HG02763 (cell line): ENCODE measurements at regions not wholly inside any gene's neighbourhood (a gene's known extent, or its start where the extent isn't known, plus 50 kb on each side); places are given as distances from the start of the nearest gene placed in this dataset.
"Not testable (repeated sequence)": the region's sequence is repeated elsewhere in the genome, so short reads cannot be mapped to it uniquely, and the experiment has no call there.

Source experiments
- ATAC-seq: cut with Tn5 transposase; IDR thresholded peaks from one replicate; pipeline ENCODE4 v1.9.1; 2021; ENCODE audit warnings: mild to moderate bottlenecking, moderate library complexity; ENCODE audit not compliant: unreplicated experiment

GRCh38 chr1:187936667-187937066, 1107.9 kb downstream of the PLA2G4A start:
- no peak for ATAC-seq

GRCh38 chr1:187938092-187938491, 1109.3 kb downstream of the PLA2G4A start:
- ATAC-seq: no peak

DNA sequence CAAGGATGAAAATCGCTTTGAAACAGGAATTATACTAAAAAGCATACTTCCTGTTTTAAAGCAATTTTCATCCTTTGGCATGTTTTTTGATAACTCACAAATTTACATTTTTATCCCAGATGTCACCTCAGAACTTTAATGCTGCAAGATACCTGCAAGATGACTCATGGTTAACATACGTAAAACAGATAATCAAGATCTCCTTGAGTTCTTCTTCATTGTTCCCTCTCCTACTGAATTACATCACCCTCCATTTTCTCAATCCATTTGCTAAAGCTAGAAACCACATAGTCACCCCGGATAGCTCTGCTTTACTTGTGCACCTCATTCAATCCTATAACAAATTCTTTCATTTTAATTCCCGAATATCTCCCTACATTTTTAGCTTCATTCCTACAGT, 1114.2 kb downstream of the PLA2G4A start:
- ATAC-seq: no peak

DNA sequence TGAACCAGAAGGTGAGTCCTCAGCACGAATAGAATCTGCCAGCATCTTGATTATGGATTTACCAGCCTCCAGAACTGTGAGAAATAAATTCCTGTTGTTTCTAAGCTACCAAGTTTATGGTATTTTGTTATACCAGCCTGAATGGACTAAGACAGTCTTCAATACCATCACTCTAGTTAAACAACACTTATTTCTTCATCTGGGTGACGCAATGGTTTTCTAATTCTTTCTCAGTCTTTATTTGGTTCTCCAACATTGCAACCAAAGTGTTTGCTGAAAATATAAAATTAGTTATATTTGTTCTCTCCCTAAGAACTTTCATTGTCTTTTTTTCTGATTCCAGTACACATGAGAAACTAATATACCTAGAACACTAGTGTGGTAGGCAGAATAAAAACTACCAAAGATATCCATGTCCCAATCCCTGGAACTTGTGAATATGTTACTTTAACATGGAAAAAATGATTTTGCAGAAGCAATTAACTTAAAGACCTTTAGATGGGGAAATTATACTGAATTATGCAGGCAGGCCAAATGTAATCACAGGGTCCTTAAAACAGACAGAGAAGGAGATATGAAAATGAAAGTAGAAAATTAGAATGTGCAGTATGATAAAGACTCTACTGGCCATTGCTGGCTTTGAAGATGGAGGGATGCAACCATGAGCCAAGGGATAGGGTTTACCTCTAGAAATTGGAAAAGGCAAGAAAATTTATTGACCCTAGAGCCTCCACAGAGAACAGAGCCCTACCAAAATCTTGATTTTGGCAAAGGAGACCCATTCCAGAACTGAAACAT, 1115.1 kb downstream of the PLA2G4A start:
- ATAC-seq: no peak

- not testable (repeated sequence) for ATAC-seq
Measured at GRCh38 chr1:187946661-187947060, 1117.9 kb downstream of the PLA2G4A start.

DNA sequence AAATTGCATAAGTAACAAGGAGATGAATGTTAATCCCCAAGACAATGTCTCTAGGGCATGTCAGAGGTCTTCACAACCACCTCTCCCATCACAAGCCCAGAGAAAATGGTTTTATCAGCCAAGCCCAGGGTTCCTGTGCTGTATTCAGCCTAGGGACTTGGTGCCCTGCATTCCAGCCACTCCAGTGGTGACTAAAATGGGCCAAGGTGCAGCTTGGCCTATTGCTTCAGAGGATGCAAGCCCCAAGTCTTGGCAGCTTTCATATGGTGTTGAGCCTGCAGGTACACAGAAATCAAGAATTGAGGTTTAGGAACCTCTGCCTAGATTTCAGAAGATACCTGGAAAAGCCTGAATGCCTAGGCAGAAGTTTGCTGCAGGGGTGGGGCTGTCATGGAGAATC, 1118.6 kb downstream of the PLA2G4A start:
- ATAC-seq: no peak

DNA sequence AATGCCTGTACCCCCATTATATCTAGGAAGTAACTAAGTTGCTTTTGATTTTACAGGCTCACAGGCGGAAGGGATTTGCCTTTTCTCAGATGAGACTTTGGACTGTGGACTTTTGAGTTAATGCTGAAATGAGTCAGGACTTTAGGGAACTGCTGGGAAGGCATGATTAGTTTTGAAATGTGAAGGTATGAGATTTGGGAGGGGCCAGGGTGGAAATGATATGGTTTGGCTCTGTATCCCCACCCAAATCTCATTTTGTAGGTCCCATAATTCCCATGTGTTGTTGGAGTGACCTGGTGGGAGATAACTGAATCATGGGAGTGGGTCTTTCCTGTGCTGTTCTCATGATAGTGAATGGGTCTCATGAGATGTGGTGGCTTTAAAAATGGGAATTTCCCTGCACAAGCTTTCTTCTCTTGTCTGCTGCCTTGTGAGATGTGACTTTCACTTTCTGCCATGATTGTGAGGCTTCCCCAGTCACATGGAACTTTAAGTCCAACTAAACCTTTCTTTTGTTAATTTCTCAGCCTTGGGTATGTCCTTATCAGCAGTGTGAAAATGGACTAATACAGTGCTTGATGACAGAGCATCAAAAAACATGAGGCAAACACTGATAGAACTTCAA, 1119.5 kb downstream of the PLA2G4A start:
- no peak for ATAC-seq

GRCh38 chr1:187949567-187949966, 1120.8 kb downstream of the PLA2G4A start:
- ATAC-seq: no peak

DNA sequence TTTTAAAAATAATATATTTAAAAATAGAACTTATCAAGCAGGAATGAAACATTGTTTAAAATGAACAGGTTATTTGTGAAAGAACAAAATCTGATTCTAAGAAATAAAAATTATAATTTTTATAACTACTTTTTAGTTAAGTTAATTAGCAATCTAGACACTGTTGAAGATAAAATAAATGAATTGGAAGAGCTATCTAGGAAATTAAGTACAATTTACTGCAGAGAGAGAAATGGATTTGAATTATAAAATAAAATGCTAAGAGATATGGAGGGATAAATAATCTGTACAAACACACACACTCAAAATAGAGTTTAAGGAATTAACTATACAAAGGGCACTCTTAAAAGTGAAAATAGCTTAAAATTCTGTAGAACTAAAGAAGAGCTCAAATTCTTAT, 1123.1 kb downstream of the PLA2G4A start:
- ATAC-seq: no peak

DNA sequence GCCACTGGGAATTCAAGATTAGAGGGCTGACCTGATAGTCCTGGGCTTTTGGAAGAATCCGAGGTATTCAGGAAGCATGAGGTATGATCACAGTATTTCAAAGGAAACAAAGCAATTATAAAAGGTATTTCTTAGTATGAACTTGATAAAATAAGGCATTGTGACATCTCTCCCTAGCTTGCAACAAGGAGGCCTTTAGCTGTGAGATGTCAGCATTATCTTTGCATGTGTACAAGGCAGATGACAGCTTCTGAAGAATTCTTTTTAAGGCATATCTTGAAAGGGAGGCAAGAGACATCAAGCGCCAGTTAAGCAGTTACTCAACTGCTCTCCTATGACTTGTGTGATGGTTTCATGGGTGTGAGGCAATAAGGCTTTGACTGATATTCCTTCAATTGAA, 1123.7 kb downstream of the PLA2G4A start:
- ATAC-seq: no peak

DNA sequence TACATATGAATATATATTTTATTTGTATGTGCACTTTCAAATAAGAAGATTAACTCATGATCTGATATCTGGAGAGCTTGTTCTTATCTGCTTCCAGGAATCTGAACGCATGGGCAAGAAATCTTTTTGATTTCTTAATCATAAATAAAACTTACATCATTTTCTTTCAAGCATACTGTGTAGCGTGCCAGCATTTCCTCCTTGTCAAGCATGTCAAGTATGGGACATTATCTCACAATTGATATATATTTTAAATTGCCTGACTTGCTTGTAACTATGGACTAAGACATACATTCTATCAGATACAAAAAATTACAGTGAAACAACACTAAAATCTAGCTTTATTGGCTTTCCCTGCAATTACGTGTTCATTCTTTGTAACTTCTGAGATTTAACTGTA, 1128.2 kb downstream of the PLA2G4A start:
- no peak for ATAC-seq

DNA sequence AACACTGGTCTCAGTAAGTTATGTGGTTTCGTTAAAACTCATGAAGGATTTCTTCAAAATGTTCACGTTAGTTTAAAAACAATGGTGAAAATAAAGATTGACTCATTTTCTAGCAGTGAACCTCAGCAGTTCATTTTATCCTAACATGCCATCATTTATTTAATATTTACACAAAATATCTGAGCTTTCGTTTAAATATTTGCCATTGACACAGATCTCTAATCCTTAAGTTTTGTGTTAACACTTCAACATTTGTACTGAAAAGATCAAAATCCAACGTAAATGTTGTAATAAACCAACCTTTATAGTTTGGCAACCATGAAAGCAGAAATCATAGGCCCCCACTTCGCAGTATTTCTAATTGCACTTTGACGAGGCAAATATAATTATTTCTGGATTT, 1129.5 kb downstream of the PLA2G4A start:
- no peak for ATAC-seq

DNA sequence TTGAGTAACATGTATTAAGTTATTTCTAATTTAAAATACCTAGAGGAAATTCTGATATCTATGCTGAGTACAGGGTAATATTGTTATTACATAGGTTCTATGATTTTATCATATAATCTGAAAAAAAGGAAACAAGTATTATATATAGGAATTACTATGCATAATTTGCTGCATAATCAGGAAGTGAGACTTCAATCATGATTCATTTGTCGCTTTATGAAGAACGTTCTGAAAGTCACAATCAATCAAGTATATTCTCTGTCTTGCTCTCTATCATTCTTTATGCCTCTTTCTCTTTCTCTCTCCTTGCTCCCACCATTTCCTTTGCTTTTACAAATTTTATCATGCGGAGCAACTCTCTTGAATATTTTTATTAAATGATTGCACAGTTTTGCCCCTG, 1130.3 kb downstream of the PLA2G4A start:
- ATAC-seq: no peak

GRCh38 chr1:187960125-187960638, 1131.4 kb downstream of the PLA2G4A start:
- ATAC-seq: no peak

DNA sequence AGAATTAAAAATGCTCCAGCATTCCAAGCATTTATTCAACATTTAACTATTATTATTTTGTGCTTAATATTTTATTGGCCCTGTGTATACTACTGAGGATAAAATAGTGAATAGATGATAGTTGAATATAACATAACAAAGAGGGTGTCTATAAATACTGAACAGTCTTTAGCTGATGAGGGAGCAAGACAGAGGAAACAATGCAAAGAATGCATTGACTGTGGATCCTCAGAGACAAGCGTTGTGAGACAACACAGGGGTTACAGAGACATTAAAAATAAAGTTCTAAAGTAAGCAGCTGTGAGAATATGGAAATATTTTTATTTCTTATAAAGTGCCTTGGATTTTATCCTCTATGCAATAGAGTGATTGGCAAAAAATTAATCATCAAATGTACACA, 1133.1 kb downstream of the PLA2G4A start:
- no peak for ATAC-seq

DNA sequence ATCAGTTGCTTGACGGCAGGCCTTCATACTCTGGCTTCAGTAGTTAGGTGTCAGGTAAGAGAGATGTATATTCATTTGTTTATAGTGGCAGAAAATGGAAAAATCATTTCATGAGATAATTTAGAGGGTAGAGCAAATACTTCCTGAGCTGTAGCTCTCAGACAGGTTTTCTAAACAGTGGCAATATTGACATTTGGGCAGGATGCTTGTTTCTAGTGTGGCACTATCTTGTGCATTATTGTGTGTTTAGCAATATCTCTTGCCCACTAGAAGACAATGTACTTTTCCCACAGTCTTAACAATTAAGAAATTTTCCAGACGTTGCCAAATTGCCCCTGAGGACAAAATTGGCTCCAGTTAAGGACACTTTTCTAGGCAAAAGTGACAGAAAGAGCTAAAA, 1143.1 kb downstream of the PLA2G4A start:
- no peak for ATAC-seq

DNA sequence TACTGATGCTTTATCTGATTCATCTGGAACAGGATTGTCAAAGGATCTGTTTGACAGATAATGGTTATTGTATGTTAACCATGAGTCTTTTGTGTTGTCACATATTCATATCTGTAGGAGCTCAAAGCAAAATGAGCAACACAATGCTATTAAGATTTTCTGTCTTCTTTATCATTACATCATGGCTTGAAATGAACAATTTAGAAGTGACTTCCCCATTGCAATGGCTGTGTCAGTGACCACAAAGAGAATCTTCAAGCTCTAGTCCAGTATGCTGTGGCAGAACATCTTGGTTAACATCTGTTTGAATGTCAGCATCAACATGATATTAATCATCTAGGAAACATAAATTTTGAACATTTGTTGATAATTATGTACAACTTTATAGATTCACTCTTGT, 1148.5 kb downstream of the PLA2G4A start:
- no peak for ATAC-seq

GRCh38 chr1:187985145-187985896, 1156.6 kb downstream of the PLA2G4A start:
- ATAC-seq: peak; percentile 39

DNA sequence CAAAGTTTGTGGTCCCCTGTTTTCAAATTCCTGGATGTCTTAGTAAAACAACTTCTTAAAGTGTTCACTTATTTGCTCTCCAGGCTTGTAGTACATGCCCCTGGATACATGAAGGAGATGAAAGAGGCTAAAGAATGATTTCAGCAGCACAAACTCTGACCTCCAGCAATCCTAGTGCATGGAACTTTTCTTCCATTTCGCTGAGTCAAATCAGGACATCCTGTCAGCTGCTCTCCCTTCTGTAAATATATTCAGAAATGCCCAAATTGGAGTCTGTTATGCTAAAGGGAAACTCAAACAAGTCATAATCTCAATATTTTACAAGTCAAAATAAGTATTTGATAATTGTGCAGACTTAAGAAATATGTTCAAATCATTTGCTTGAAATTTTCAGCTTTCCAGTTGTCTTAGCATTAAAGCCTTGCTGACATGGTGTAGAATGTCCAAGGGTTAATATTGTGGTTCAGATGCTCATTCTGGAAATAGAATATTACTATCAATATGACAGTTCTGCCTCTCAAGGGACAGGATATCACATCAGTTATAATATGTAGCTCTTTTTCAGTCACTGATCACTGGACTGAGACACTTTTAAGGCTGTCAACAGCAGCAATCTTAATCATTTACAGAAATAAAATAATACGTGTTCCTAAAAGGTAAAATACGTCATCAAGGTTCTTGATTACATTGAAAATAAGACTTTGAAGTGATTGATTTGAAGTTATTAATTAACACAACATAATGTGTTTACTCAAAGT, 1157.3 kb downstream of the PLA2G4A start:
- ATAC-seq: peak; percentile 61

DNA sequence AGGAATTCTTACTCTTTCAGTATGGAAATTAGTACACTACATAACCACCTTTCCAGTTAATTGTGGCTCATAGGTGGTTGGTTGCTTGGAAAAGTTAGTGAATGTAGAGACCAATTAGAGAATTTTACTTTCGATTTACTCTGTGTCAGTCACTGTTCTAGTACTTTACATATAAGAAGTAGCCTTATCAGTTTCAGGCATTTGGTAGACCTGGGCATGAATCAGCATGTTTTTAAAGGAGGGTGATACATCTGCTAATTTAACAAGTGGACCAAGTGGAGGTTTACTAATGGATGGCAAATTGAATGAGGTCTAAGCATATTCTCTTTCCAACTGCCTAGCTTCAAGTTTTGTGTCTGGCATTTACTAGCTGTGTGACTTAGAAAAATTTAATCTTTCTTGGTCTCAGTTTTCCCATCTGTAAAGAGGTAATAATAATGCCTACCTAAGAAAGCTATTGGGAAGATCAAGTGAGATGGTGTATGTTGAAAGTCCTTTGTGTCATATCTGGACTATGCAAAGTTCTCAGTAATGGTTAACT, 1158.6 kb downstream of the PLA2G4A start:
- no peak for ATAC-seq

GRCh38 chr1:187991944-187992343, 1163.2 kb downstream of the PLA2G4A start:
- ATAC-seq: no peak
